HG03196 (cell line): ENCODE measurements at regions not wholly inside any gene's neighbourhood (a gene's known extent, or its start where the extent isn't known, plus 50 kb on each side); places are given as distances from the start of the nearest gene placed in this dataset.
"Not testable (repeated sequence)": the region's sequence is repeated elsewhere in the genome, so short reads cannot be mapped to it uniquely, and the experiment has no call there.

Experiments
- ATAC-seq: cut with Tn5 transposase; IDR thresholded peaks from one replicate; pipeline ENCODE4 v1.9.1; 2021; ENCODE audit not compliant: unreplicated experiment

GRCh38 chr13:86409466-86410241 lies 610.4 kb upstream of the SLITRK6 start:
- ATAC-seq = no peak

- ATAC-seq = no peak
Observed at GRCh38 chr13:86425170-86425815, 626.1 kb upstream of the SLITRK6 start.

- no peak for ATAC-seq
Observed at GRCh38 chr13:86426437-86426836, 627.2 kb upstream of the SLITRK6 start.

- no peak for ATAC-seq
Observed at GRCh38 chr13:86429756-86430155, 630.5 kb upstream of the SLITRK6 start.

- no peak for ATAC-seq
Observed at GRCh38 chr13:86438034-86438433, 638.8 kb upstream of the SLITRK6 start.

GRCh38 chr13:86445206-86445605 lies 646.0 kb upstream of the SLITRK6 start:
- ATAC-seq = no peak

- ATAC-seq = no peak
Observed at GRCh38 chr13:86445672-86446071, 646.5 kb upstream of the SLITRK6 start.

- ATAC-seq = no peak
Observed at GRCh38 chr13:86446311-86446710, 647.1 kb upstream of the SLITRK6 start.

- ATAC-seq = no peak
Observed at GRCh38 chr13:86447479-86447878, 648.3 kb upstream of the SLITRK6 start.

- ATAC-seq = no peak
Observed at GRCh38 chr13:86462011-86462410, 662.8 kb upstream of the SLITRK6 start.

- ATAC-seq = no peak
Observed at GRCh38 chr13:86464193-86464592, 665.0 kb upstream of the SLITRK6 start.

- ATAC-seq = no peak
Observed at GRCh38 chr13:86474971-86475370, 675.8 kb upstream of the SLITRK6 start.

- ATAC-seq = no peak
Observed at GRCh38 chr13:86476656-86477055, 677.4 kb upstream of the SLITRK6 start.

- no peak for ATAC-seq
Observed at GRCh38 chr13:86486582-86486981, 687.4 kb upstream of the SLITRK6 start.

- ATAC-seq = no peak
Observed at GRCh38 chr13:86491121-86491520, 691.9 kb upstream of the SLITRK6 start.

- not testable (repeated sequence) for ATAC-seq
Observed at GRCh38 chr13:86501931-86502330, 702.7 kb upstream of the SLITRK6 start.

- ATAC-seq = no peak
Observed at GRCh38 chr13:86510792-86511191, 711.6 kb upstream of the SLITRK6 start.

GRCh38 chr13:86541461-86541860 lies 742.2 kb upstream of the SLITRK6 start:
- no peak for ATAC-seq

- no peak for ATAC-seq
Observed at GRCh38 chr13:86554066-86554465, 754.8 kb upstream of the SLITRK6 start.

GRCh38 chr13:86559901-86560300 lies 760.7 kb upstream of the SLITRK6 start:
- no peak for ATAC-seq

- ATAC-seq = no peak
Observed at GRCh38 chr13:86562866-86563265, 763.6 kb upstream of the SLITRK6 start.

- ATAC-seq = no peak
Observed at GRCh38 chr13:86563308-86563707, 764.1 kb upstream of the SLITRK6 start.

GRCh38 chr13:86567119-86567518 lies 767.9 kb upstream of the SLITRK6 start:
- ATAC-seq = no peak
